IMR-90 (cell line): ENCODE measurements at regions not wholly inside any gene's neighbourhood (a gene's known extent, or its start where the extent isn't known, plus 50 kb on each side); places are given as distances from the start of the nearest gene placed in this dataset.

Experiments used
- ATAC-seq: fragments of 200-7000 bp; cut with Tn5 transposase; 2 replicates; pipeline ENCODE4 v1.9.1; 2020; ENCODE audit warnings: low read depth, mild to moderate bottlenecking, moderate library complexity
- BruUV-seq: library from RNA; stranded (reverse); fragments of 400-500 nt; replicated peaks from 2 replicates; lab custom pipeline; 2021; lab: Mats Ljungman, UMichigan
- CTCF ChIA-PET: fragments of 300-600 bp; formaldehyde crosslinking; extraction: SDS; loops from one replicate; lab custom pipeline; 2021; ENCODE audit warnings: antibody characterized with exemption; lab: Yijun Ruan, JAX
- POLR2A ChIA-PET: fragments of 300-600 bp; sonication (Branson Sonifier 250); formaldehyde crosslinking; loops from one replicate; lab custom pipeline; 2022; ENCODE audit warnings: antibody characterized with exemption; ENCODE audit not compliant: unreplicated experiment; lab: Charles Lee
- DNase-seq: peaks from one replicate; pipeline ENCODE4 v3.0.0; 2013
- H2AFZ ChIP-seq: replicated peaks from 2 replicates; pipeline ENCODE3; 2013; ENCODE audit warnings: low read length, mild to moderate bottlenecking; ENCODE audit not compliant: poor library complexity
- H2AK5ac ChIP-seq: 2 replicates; pipeline ENCODE4 v1.6.1; 2013; ENCODE audit warnings: low read depth, low read length, inconsistent platforms
- H2AK9ac ChIP-seq: replicated peaks from 2 replicates; pipeline ENCODE3; 2013; ENCODE audit warnings: mild to moderate bottlenecking, low read depth, low read length, moderate library complexity; ENCODE audit not compliant: poor library complexity
- H2BK120ac ChIP-seq: 2 replicates; pipeline ENCODE4 v1.6.1; 2013; ENCODE audit warnings: low read depth, low read length, inconsistent platforms
- H2BK15ac ChIP-seq: 3 replicates; pipeline ENCODE4 v1.6.1; 2013; ENCODE audit warnings: low read depth, low read length, inconsistent platforms
- H2BK20ac ChIP-seq: 2 replicates; pipeline ENCODE4 v1.6.1; 2013; ENCODE audit warnings: low read depth, mild to moderate bottlenecking, inconsistent platforms, low read length, moderate library complexity
- H2BK5ac ChIP-seq: 2 replicates; pipeline ENCODE4 v1.6.1; 2013; ENCODE audit warnings: mild to moderate bottlenecking, low read depth, low read length, inconsistent platforms; ENCODE audit not compliant: poor library complexity, severe bottlenecking
- H3K14ac ChIP-seq: replicated peaks from 2 replicates; pipeline ENCODE4 v1.6.1; 2013; ENCODE audit warnings: low read depth, low read length, inconsistent platforms
- H3K18ac ChIP-seq: 2 replicates; pipeline ENCODE4 v1.6.1; 2013; ENCODE audit warnings: low read depth, low read length, control low read depth
- H3K23ac ChIP-seq: 2 replicates; pipeline ENCODE4 v1.6.1; 2013; ENCODE audit warnings: low read depth, low read length, inconsistent platforms
- H3K27ac ChIP-seq: 2 replicates; pipeline ENCODE4 v1.5.1; 2013; ENCODE audit warnings: mild to moderate bottlenecking, control low read depth, low read length; ENCODE audit not compliant: insufficient read depth
- H3K27me3 ChIP-seq: 2 replicates; pipeline ENCODE4 v1.6.1; 2013; ENCODE audit warnings: low read length; ENCODE audit not compliant: control insufficient read depth, insufficient read depth
- H3K36me3 ChIP-seq: 2 replicates; pipeline ENCODE4 v1.6.1; 2013; ENCODE audit warnings: low read length, mixed read lengths; ENCODE audit not compliant: control insufficient read depth, insufficient read depth
- H3K4ac ChIP-seq: 2 replicates; pipeline ENCODE4 v1.6.1; 2013; ENCODE audit warnings: low read depth, low read length, inconsistent platforms
- H3K4me1 ChIP-seq: 2 replicates; pipeline ENCODE4 v1.6.1; 2013; ENCODE audit warnings: low read length, mixed read lengths; ENCODE audit not compliant: control insufficient read depth, insufficient read depth
- H3K4me2 ChIP-seq: 2 replicates; pipeline ENCODE4 v1.6.1; 2013; ENCODE audit warnings: low read depth, mild to moderate bottlenecking, control low read depth, low read length, moderate library complexity
- H3K4me3 ChIP-seq: 2 replicates; pipeline ENCODE4 v1.5.1; 2013; ENCODE audit warnings: low read depth, mild to moderate bottlenecking, control low read depth, low read length, moderate library complexity; ENCODE audit not compliant: insufficient read depth
- H3K56ac ChIP-seq: 2 replicates; pipeline ENCODE4 v1.6.1; 2013; ENCODE audit warnings: low read length, inconsistent platforms; ENCODE audit not compliant: insufficient read depth; ENCODE audit errors: extremely low read depth
- H3K79me1 ChIP-seq, 2 experiments: 2 replicates each; pipeline ENCODE4 v1.6.1; 2013; ENCODE audit warnings: low read length in 2 of 2, inconsistent platforms in 1 of 2, low read depth in 1 of 2
- H3K9ac ChIP-seq: 2 replicates; pipeline ENCODE4 v1.6.1; 2013; ENCODE audit warnings: low read depth, low read length, control low read depth
- H3K9me1 ChIP-seq: 2 replicates; pipeline ENCODE4 v1.6.1; 2013; ENCODE audit warnings: low read length, inconsistent platforms; ENCODE audit not compliant: insufficient read depth
- H3K9me3 ChIP-seq: 2 replicates; pipeline ENCODE4 v1.6.1; 2013; ENCODE audit warnings: low read length; ENCODE audit not compliant: control insufficient read depth, insufficient read depth
- H4K20me1 ChIP-seq: 2 replicates; pipeline ENCODE4 v1.6.1; 2013; ENCODE audit warnings: low read length, inconsistent platforms; ENCODE audit not compliant: insufficient read depth
- H4K5ac ChIP-seq: 2 replicates; pipeline ENCODE4 v1.6.1; 2013; ENCODE audit warnings: mild to moderate bottlenecking, low read depth, low read length, control low read depth
- H4K8ac ChIP-seq, 2 experiments: 2 replicates each; pipeline ENCODE4 v1.6.1; 2013; ENCODE audit warnings: low read depth in 2 of 2, low read length in 2 of 2, control low read depth in 1 of 2, inconsistent platforms in 1 of 2
- H4K91ac ChIP-seq: 2 replicates; pipeline ENCODE4 v1.6.1; 2013; ENCODE audit warnings: low read depth, low read length, inconsistent platforms; ENCODE audit not compliant: insufficient read depth
- CEBPB ChIP-seq: IDR thresholded peaks from 2 replicates; pipeline ENCODE4 v1.6.1; 2012; ENCODE audit warnings: low read depth, low read length, improper control_type of control experiment
- MAFK ChIP-seq: IDR thresholded peaks from 2 replicates; pipeline ENCODE4 v1.6.1; 2012; ENCODE audit warnings: low read depth, low read length, improper control_type of control experiment
- MAZ ChIP-seq: IDR thresholded peaks from 2 replicates; pipeline ENCODE4 v1.6.1; 2012; ENCODE audit warnings: low read depth, mild to moderate bottlenecking, low read length, improper control_type of control experiment, moderate library complexity, borderline replicate concordance
- RAD21 ChIP-seq: IDR thresholded peaks from 2 replicates; pipeline ENCODE4 v1.6.1; 2012; ENCODE audit warnings: low read length, improper control_type of control experiment
- SMC3 ChIP-seq: fragments of 150-350 bp; IDR thresholded peaks from 2 replicates; pipeline ENCODE4 v1.6.1; 2016; ENCODE audit warnings: low read depth, mild to moderate bottlenecking, antibody characterized with exemption, low read length, moderate library complexity
- WGBS, 2 experiments: methylation state at CpG; one replicate each; pipeline versions ENCODE4 v1.1.5 to v1.1.7; 2013; ENCODE audit warnings: missing lambda C conversion rate in 2 of 2; ENCODE audit not compliant: insufficient read length in 1 of 2; ENCODE audit errors: extremely low coverage in 2 of 2; 5-methylcytosine and 5-hydroxymethylcytosine counted together
- dilution Hi-C: fragments of 300-500 bp; cut with HindIII; formaldehyde crosslinking; loops from one replicate; pipeline ENCODE4 v1.14.3; 2018; ENCODE audit warnings: low sequenced_read_pairs; ENCODE audit not compliant: unreplicated experiment
- in situ Hi-C: fragments of 300-500 bp; cut with MboI; formaldehyde crosslinking; loops from 3 replicates; pipeline ENCODE4 v1.14.3; 2019; ENCODE audit warnings: low sequenced_read_pairs, inconsistent platforms, mixed read lengths
- intact Hi-C: fragments of 100-400 bp; cut with micrococcal nuclease; formaldehyde crosslinking; loops from 2 replicates; pipeline ENCODE4 v1.10.0; 2022
- TF ChIP-seq, protein P1 (sequence below): fragments of 150-350 bp; IDR thresholded peaks from 2 replicates; pipeline ENCODE4 v1.6.1; 2016; ENCODE audit warnings: low read depth, mild to moderate bottlenecking, low read length, moderate library complexity, borderline replicate concordance

DNA sequence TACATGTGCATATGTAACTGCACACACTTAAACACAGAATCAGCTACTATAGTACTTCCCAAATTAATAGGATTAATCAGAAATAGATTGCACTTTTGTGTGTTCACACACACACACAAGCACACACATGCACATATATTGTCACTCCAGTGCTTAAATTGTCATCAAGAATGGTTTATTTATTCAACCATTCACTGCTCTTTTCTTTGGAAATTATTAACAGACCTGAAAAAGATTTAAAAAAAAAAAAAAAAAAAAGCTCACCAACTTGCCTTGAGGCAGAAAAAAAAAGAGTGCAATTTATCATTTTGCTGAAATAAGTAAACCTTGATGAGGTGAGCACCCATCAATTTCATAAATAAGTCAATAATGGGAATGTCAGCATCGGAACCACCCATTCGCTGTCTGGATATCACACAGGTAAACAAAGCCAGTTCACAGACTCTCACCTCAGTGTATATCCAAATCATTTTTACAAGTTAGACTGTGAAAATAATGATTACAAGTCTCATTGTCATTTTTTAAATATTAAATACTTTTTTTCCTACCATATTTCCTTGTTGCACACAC lies 562.8 kb downstream of the BNC2 start:
- Histone ChIP-seq H3K56ac (no peak overlapping the region), H3K27ac (no peak overlapping the region), H3K79me1 (no peaks in the 10 kb centered on the region), H4K91ac (no peak overlapping the region), H2BK120ac (no peak overlapping the region), H3K4me2 (no peak overlapping the region), H3K9ac (no peak overlapping the region), H3K9me1 (no peaks in the 10 kb centered on the region), H3K4me1 (no peaks in the 10 kb centered on the region; the same call in 1 of the 2 replicates), H4K5ac (no peak overlapping the region), H3K36me3 (no peaks in the 10 kb centered on the region), H3K18ac (no peak overlapping the region), H3K4ac (no peak overlapping the region), H2AK5ac (no peak overlapping the region), H3K9me3 (no peaks in the 10 kb centered on the region), H4K20me1 (no peaks in the 10 kb centered on the region), H3K23ac (no peak overlapping the region), H3K14ac (no peak overlapping the region), H3K27me3 (peaks cover 7% of the 10 kb centered on the region), H2AFZ (no peak overlapping the region), H2BK5ac (no peak overlapping the region), H2BK15ac (no peak overlapping the region), H2BK20ac (no peak overlapping the region), H3K4me3 (no peak overlapping the region), H2AK9ac (no peak overlapping the region), H4K8ac (no peak overlapping the region)
- dilution Hi-C loops (no loop called here), in situ Hi-C loops (no loop called here), intact Hi-C loops (no loop called here)
- no peak for TF ChIP-seq MAFK
- TF ChIP-seq RAD21: no peak
- no peak for TF ChIP-seq SMC3
- no peak for TF ChIP-seq MAZ
- TF ChIP-seq CEBPB: no peak
- TF ChIP-seq, protein P1, sequence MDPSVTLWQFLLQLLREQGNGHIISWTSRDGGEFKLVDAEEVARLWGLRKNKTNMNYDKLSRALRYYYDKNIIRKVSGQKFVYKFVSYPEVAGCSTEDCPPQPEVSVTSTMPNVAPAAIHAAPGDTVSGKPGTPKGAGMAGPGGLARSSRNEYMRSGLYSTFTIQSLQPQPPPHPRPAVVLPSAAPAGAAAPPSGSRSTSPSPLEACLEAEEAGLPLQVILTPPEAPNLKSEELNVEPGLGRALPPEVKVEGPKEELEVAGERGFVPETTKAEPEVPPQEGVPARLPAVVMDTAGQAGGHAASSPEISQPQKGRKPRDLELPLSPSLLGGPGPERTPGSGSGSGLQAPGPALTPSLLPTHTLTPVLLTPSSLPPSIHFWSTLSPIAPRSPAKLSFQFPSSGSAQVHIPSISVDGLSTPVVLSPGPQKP: no peak
- no CpG with 5 or more reads among the region's 2 CpGs for WGBS, 2 experiments
- DNase-seq (no peak), ATAC-seq (no peak)
- BruUV-seq: no TSS peak
- CTCF ChIA-PET: no interaction called here
- POLR2A ChIA-PET: no interaction called here
